GM18511 (cell line): ENCODE measurements at regions not wholly inside any gene's neighbourhood (a gene's known extent, or its start where the extent isn't known, plus 50 kb on each side); places are given as distances from the start of the nearest gene placed in this dataset.

ENCODE experiments used
- ATAC-seq: cut with Tn5 transposase; IDR thresholded peaks from one replicate; pipeline ENCODE4 v1.9.1; 2021; ENCODE audit warnings: mild to moderate bottlenecking, moderate library complexity; ENCODE audit not compliant: unreplicated experiment

- no peak for ATAC-seq
Measured at GRCh38 chr6:19759117-19759880, 77.9 kb upstream of the ID4 start.

- ATAC-seq: no peak
Measured at GRCh38 chr6:19761121-19761520, 76.0 kb upstream of the ID4 start.

GRCh38 chr6:19771753-19772336, 65.3 kb upstream of the ID4 start:
- ATAC-seq: no peak

GRCh38 chr6:19772891-19773290, 64.3 kb upstream of the ID4 start:
- ATAC-seq: no peak

GRCh38 chr6:19781269-19781668, 55.9 kb upstream of the ID4 start:
- ATAC-seq: no peak

- ATAC-seq: no peak
Measured at GRCh38 chr6:19782588-19782987, 54.6 kb upstream of the ID4 start.
